Prostate gland (tissue), 2 donors: ENCODE measurements at regions not wholly inside any gene's neighbourhood (a gene's known extent, or its start where the extent isn't known, plus 50 kb on each side); places are given as distances from the start of the nearest gene placed in this dataset.

Source experiments
- DNase-seq: peaks from one replicate; pipeline ENCODE4 v3.0.0-alpha.2; 2019; ENCODE audit warnings: low spot score
- H3K27ac ChIP-seq, 2 donors: fragments of 200-600 bp; sonication (generic); 2 replicates each; pipeline ENCODE4 v1.5.1; 2017 to 2019
- H3K27me3 ChIP-seq: fragments of 200-600 bp; sonication (generic); replicated peaks from 2 replicates; pipeline ENCODE4 v1.5.1; 2019; ENCODE audit not compliant: insufficient read depth
- H3K36me3 ChIP-seq, 2 donors: fragments of 200-600 bp; sonication (generic); 1 replicate in 1 of 2; 2 replicates in 1 of 2; pipeline versions ENCODE4 v1.5.1 to v1.8.1; 2017 to 2019
- H3K4me1 ChIP-seq: fragments of 200-600 bp; sonication (generic); replicated peaks from 2 replicates; pipeline ENCODE4 v1.5.1; 2019
- H3K4me3 ChIP-seq, 2 donors: fragments of 200-600 bp; sonication (generic); 2 replicates each; pipeline ENCODE4 v1.5.1; 2017 to 2019
- H3K9me3 ChIP-seq: fragments of 200-600 bp; sonication (generic); 2 replicates; pipeline ENCODE4 v1.5.1; 2017
- CTCF ChIP-seq, 4 experiments: fragments of 200-600 bp in 2 of 4; fragments of 450-650 bp in 2 of 4; sonication (generic) in 2 of 4; IDR thresholded peaks; 1 replicate in 3 of 4; 2 replicates in 1 of 4; pipeline ENCODE4 v1.5.1; 2016 to 2019; ENCODE audit warnings: antibody characterized with exemption in 4 of 4, mild to moderate bottlenecking in 2 of 4, moderate library complexity in 2 of 4
- POLR2A ChIP-seq: fragments of 450-650 bp; IDR thresholded peaks from one replicate; pipeline ENCODE4 v1.6.1; 2016; ENCODE audit warnings: antibody characterized with exemption, mild to moderate bottlenecking
- POLR2AphosphoS5 ChIP-seq: sonication (generic); formaldehyde crosslinking; IDR thresholded peaks from one replicate; pipeline ENCODE4 v1.6.1; 2017; ENCODE audit warnings: antibody characterized with exemption
- WGBS: methylation state at CpG from one replicate; pipeline ENCODE4 v1.1.5; 2018; 5-methylcytosine and 5-hydroxymethylcytosine counted together
- intact Hi-C: fragments of 100-400 bp; cut with DNase I; formaldehyde crosslinking; loops from one replicate; pipeline ENCODE4 v1.14.2; 2022

GRCh38 chr3:115518100-115518852 is 105.0 kb upstream of the GAP43 start:
- intact Hi-C loops: loop anchor here (10.0 kb wide), 1 partner anchor 303 kb away; no protein-coding TSS in a partner anchor
- DNase-seq: no peak
- no peak overlapping the region for H3K4me3 ChIP-seq
- no peak for TF ChIP-seq POLR2AphosphoS5
- no peak for TF ChIP-seq POLR2A
- TF ChIP-seq CTCF (IDR thresholded peaks at IDR 0.05): no peak
- no peak overlapping the region for H3K27ac ChIP-seq
- H3K27me3 ChIP-seq: no peaks in the 10 kb centered on the region
- H3K9me3 ChIP-seq: no peaks in the 10 kb centered on the region
- H3K4me1 ChIP-seq: no peaks in the 10 kb centered on the region
- 38% methylated on average over 4 of the region's 4 CpGs for WGBS
- no peaks in the 10 kb centered on the region for H3K36me3 ChIP-seq

- Histone ChIP-seq H3K36me3 (no peaks in the 10 kb centered on the region), H3K4me1 (no peaks in the 10 kb centered on the region), H3K9me3 (no peaks in the 10 kb centered on the region), H3K4me3 (no peak overlapping the region), H3K27ac (no peak overlapping the region), H3K27me3 (no peaks in the 10 kb centered on the region)
- intact Hi-C loops: no loop called here
- no peak for DNase-seq
- TF ChIP-seq POLR2A: no peak
- TF ChIP-seq POLR2AphosphoS5: no peak
- TF ChIP-seq CTCF (IDR thresholded peaks at IDR 0.05): no peak
- WGBS: 64% methylated on average over 2 of the region's 2 CpGs
Observed at GRCh38 chr3:115520241-115520640, 103.1 kb upstream of the GAP43 start.

- Histone ChIP-seq H3K9me3 (no peaks in the 10 kb centered on the region), H3K27me3 (no peaks in the 10 kb centered on the region), H3K36me3 (no peaks in the 10 kb centered on the region), H3K27ac (no peak overlapping the region), H3K4me1 (no peaks in the 10 kb centered on the region), H3K4me3 (no peak overlapping the region)
- TF ChIP-seq POLR2A: no peak
- TF ChIP-seq CTCF (IDR thresholded peaks at IDR 0.05): no peak
- no peak for TF ChIP-seq POLR2AphosphoS5
- intact Hi-C loops: no loop called here
- DNase-seq: no peak
Observed at GRCh38 chr3:115520651-115521245, 102.6 kb upstream of the GAP43 start.

GRCh38 chr3:115523458-115523857 is 99.9 kb upstream of the GAP43 start:
- no peak overlapping the region for H3K27ac ChIP-seq
- no peak for DNase-seq
- intact Hi-C loops: no loop called here
- no peak overlapping the region for H3K4me3 ChIP-seq
- no peaks in the 10 kb centered on the region for H3K36me3 ChIP-seq
- H3K9me3 ChIP-seq: no peaks in the 10 kb centered on the region
- no peaks in the 10 kb centered on the region for H3K4me1 ChIP-seq
- 91% methylated on average over 1 of the region's 1 CpG for WGBS
- H3K27me3 ChIP-seq: no peaks in the 10 kb centered on the region
- no peak for TF ChIP-seq POLR2A
- no peak for TF ChIP-seq POLR2AphosphoS5
- TF ChIP-seq CTCF (IDR thresholded peaks at IDR 0.05): no peak

GRCh38 chr3:115524549-115524948 is 98.8 kb upstream of the GAP43 start:
- H3K4me1 ChIP-seq: no peaks in the 10 kb centered on the region
- 62% methylated on average over 2 of the region's 2 CpGs for WGBS
- no peak for TF ChIP-seq POLR2AphosphoS5
- TF ChIP-seq POLR2A: no peak
- TF ChIP-seq CTCF (IDR thresholded peaks at IDR 0.05): no peak
- no peaks in the 10 kb centered on the region for H3K27me3 ChIP-seq
- intact Hi-C loops: no loop called here
- no peak overlapping the region for H3K4me3 ChIP-seq
- H3K36me3 ChIP-seq: no peaks in the 10 kb centered on the region
- H3K9me3 ChIP-seq: no peaks in the 10 kb centered on the region
- DNase-seq: no peak
- H3K27ac ChIP-seq: no peak overlapping the region
